Mammary epithelial cell (primary cell): ENCODE measurements at regions not wholly inside any gene's neighbourhood (a gene's known extent, or its start where the extent isn't known, plus 50 kb on each side); places are given as distances from the start of the nearest gene placed in this dataset.

Experiments used
- EZH2 ChIP-seq: IDR thresholded peaks from 2 replicates; pipeline ENCODE4 v1.6.1; 2012; ENCODE audit warnings: low read length, inconsistent platforms, borderline replicate concordance
- TF ChIP-seq, protein P1 (sequence below), 2 donors: IDR thresholded peaks in 1 of 2; conservative IDR thresholded peaks in 1 of 2; 2 replicates each; pipeline ENCODE4 v1.5.1; 2011 to 2012; ENCODE audit warnings: inconsistent platforms in 2 of 2, low read length in 2 of 2, mild to moderate bottlenecking in 2 of 2, control low read depth in 1 of 2, low read depth in 1 of 2; ENCODE audit not compliant: insufficient read depth in 1 of 2; ENCODE audit errors: extremely low read depth in 1 of 2

DNA sequence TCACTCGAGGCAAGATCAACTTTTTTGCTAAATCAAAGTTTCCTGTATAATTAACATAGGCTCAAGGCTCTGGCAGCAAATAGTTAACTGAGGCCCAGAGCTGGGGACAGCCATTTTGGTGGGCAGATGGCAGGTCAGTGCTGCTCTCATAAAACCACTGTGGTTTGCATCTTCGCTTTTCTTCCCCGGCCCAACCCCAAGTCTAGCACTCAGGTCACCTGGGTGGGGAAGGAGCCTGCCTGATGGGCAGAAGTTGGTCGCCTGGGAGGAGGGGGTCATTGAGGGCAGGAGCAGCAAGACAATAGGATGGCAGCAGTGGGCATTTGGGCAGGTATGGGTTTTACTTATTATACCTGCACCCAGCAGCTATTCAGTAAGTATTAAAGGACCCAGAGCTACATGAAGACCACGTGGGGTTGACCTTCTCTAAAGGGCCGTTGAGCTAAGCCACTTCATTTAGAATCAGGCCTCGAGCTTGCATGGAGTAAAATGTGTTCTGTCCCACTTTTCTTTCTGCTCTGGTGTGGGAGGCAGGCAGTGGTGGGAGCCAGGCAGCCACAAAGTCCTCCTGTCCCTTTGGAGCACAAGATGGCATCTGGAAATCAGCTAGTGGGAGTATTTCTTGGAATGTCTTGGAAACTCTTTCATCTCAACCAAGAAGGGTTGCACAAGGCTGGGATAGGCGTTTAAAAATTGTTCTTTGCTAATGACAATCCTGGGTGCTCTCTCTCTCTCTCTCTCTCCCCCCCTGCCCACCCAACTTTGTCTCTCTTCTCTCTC, 133.4 kb downstream of the SPAG6 start:
- TF ChIP-seq, protein P1, sequence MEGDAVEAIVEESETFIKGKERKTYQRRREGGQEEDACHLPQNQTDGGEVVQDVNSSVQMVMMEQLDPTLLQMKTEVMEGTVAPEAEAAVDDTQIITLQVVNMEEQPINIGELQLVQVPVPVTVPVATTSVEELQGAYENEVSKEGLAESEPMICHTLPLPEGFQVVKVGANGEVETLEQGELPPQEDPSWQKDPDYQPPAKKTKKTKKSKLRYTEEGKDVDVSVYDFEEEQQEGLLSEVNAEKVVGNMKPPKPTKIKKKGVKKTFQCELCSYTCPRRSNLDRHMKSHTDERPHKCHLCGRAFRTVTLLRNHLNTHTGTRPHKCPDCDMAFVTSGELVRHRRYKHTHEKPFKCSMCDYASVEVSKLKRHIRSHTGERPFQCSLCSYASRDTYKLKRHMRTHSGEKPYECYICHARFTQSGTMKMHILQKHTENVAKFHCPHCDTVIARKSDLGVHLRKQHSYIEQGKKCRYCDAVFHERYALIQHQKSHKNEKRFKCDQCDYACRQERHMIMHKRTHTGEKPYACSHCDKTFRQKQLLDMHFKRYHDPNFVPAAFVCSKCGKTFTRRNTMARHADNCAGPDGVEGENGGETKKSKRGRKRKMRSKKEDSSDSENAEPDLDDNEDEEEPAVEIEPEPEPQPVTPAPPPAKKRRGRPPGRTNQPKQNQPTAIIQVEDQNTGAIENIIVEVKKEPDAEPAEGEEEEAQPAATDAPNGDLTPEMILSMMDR (conservative IDR thresholded peaks at IDR 0.05 in 1 of 2, IDR thresholded peaks at IDR 0.05 in 1 of 2; ENCODE audit: extremely low read depth in 1 of 2, insufficient read depth in 1 of 2, low read depth in 1 of 2, low read length in 2 of 2), result no peak
- no peak for TF ChIP-seq EZH2
